IMR-90 (cell line): ENCODE measurements at regions not wholly inside any gene's neighbourhood (a gene's known extent, or its start where the extent isn't known, plus 50 kb on each side); places are given as distances from the start of the nearest gene placed in this dataset.
A peak's percentile ranks its signal among the peaks of the same experiment; 100 is the strongest.

Experiments
- ATAC-seq: fragments of 200-7000 bp; cut with Tn5 transposase; 2 replicates; pipeline ENCODE4 v1.9.1; 2020; ENCODE audit warnings: low read depth, mild to moderate bottlenecking, moderate library complexity
- BruUV-seq: library from RNA; stranded (reverse); fragments of 400-500 nt; replicated peaks from 2 replicates; lab custom pipeline; 2021; lab: Mats Ljungman, UMichigan
- CTCF ChIA-PET: fragments of 300-600 bp; formaldehyde crosslinking; extraction: SDS; loops from one replicate; lab custom pipeline; 2021; ENCODE audit warnings: antibody characterized with exemption; lab: Yijun Ruan, JAX
- POLR2A ChIA-PET: fragments of 300-600 bp; sonication (Branson Sonifier 250); formaldehyde crosslinking; loops from one replicate; lab custom pipeline; 2022; ENCODE audit warnings: antibody characterized with exemption; ENCODE audit not compliant: unreplicated experiment; lab: Charles Lee
- DNase-seq: peaks from one replicate; pipeline ENCODE4 v3.0.0; 2013
- H2AFZ ChIP-seq: replicated peaks from 2 replicates; pipeline ENCODE3; 2013; ENCODE audit warnings: low read length, mild to moderate bottlenecking; ENCODE audit not compliant: poor library complexity
- H2AK5ac ChIP-seq: 2 replicates; pipeline ENCODE4 v1.6.1; 2013; ENCODE audit warnings: low read depth, low read length, inconsistent platforms
- H2AK9ac ChIP-seq: replicated peaks from 2 replicates; pipeline ENCODE3; 2013; ENCODE audit warnings: mild to moderate bottlenecking, low read depth, low read length, moderate library complexity; ENCODE audit not compliant: poor library complexity
- H2BK120ac ChIP-seq: 2 replicates; pipeline ENCODE4 v1.6.1; 2013; ENCODE audit warnings: low read depth, low read length, inconsistent platforms
- H2BK15ac ChIP-seq: 3 replicates; pipeline ENCODE4 v1.6.1; 2013; ENCODE audit warnings: low read depth, low read length, inconsistent platforms
- H2BK20ac ChIP-seq: 2 replicates; pipeline ENCODE4 v1.6.1; 2013; ENCODE audit warnings: low read depth, mild to moderate bottlenecking, inconsistent platforms, low read length, moderate library complexity
- H2BK5ac ChIP-seq: 2 replicates; pipeline ENCODE4 v1.6.1; 2013; ENCODE audit warnings: mild to moderate bottlenecking, low read depth, low read length, inconsistent platforms; ENCODE audit not compliant: poor library complexity, severe bottlenecking
- H3K14ac ChIP-seq: replicated peaks from 2 replicates; pipeline ENCODE4 v1.6.1; 2013; ENCODE audit warnings: low read depth, low read length, inconsistent platforms
- H3K18ac ChIP-seq: 2 replicates; pipeline ENCODE4 v1.6.1; 2013; ENCODE audit warnings: low read depth, low read length, control low read depth
- H3K23ac ChIP-seq: 2 replicates; pipeline ENCODE4 v1.6.1; 2013; ENCODE audit warnings: low read depth, low read length, inconsistent platforms
- H3K27ac ChIP-seq: 2 replicates; pipeline ENCODE4 v1.5.1; 2013; ENCODE audit warnings: mild to moderate bottlenecking, control low read depth, low read length; ENCODE audit not compliant: insufficient read depth
- H3K27me3 ChIP-seq: 2 replicates; pipeline ENCODE4 v1.6.1; 2013; ENCODE audit warnings: low read length; ENCODE audit not compliant: control insufficient read depth, insufficient read depth
- H3K36me3 ChIP-seq: 2 replicates; pipeline ENCODE4 v1.6.1; 2013; ENCODE audit warnings: low read length, mixed read lengths; ENCODE audit not compliant: control insufficient read depth, insufficient read depth
- H3K4ac ChIP-seq: 2 replicates; pipeline ENCODE4 v1.6.1; 2013; ENCODE audit warnings: low read depth, low read length, inconsistent platforms
- H3K4me1 ChIP-seq: 2 replicates; pipeline ENCODE4 v1.6.1; 2013; ENCODE audit warnings: low read length, mixed read lengths; ENCODE audit not compliant: control insufficient read depth, insufficient read depth
- H3K4me2 ChIP-seq: 2 replicates; pipeline ENCODE4 v1.6.1; 2013; ENCODE audit warnings: low read depth, mild to moderate bottlenecking, control low read depth, low read length, moderate library complexity
- H3K4me3 ChIP-seq: 2 replicates; pipeline ENCODE4 v1.5.1; 2013; ENCODE audit warnings: low read depth, mild to moderate bottlenecking, control low read depth, low read length, moderate library complexity; ENCODE audit not compliant: insufficient read depth
- H3K56ac ChIP-seq: 2 replicates; pipeline ENCODE4 v1.6.1; 2013; ENCODE audit warnings: low read length, inconsistent platforms; ENCODE audit not compliant: insufficient read depth; ENCODE audit errors: extremely low read depth
- H3K79me1 ChIP-seq, 2 experiments: 2 replicates each; pipeline ENCODE4 v1.6.1; 2013; ENCODE audit warnings: low read length in 2 of 2, inconsistent platforms in 1 of 2, low read depth in 1 of 2
- H3K9ac ChIP-seq: 2 replicates; pipeline ENCODE4 v1.6.1; 2013; ENCODE audit warnings: low read depth, low read length, control low read depth
- H3K9me1 ChIP-seq: 2 replicates; pipeline ENCODE4 v1.6.1; 2013; ENCODE audit warnings: low read length, inconsistent platforms; ENCODE audit not compliant: insufficient read depth
- H3K9me3 ChIP-seq: 2 replicates; pipeline ENCODE4 v1.6.1; 2013; ENCODE audit warnings: low read length; ENCODE audit not compliant: control insufficient read depth, insufficient read depth
- H4K20me1 ChIP-seq: 2 replicates; pipeline ENCODE4 v1.6.1; 2013; ENCODE audit warnings: low read length, inconsistent platforms; ENCODE audit not compliant: insufficient read depth
- H4K5ac ChIP-seq: 2 replicates; pipeline ENCODE4 v1.6.1; 2013; ENCODE audit warnings: mild to moderate bottlenecking, low read depth, low read length, control low read depth
- H4K8ac ChIP-seq, 2 experiments: 2 replicates each; pipeline ENCODE4 v1.6.1; 2013; ENCODE audit warnings: low read depth in 2 of 2, low read length in 2 of 2, control low read depth in 1 of 2, inconsistent platforms in 1 of 2
- H4K91ac ChIP-seq: 2 replicates; pipeline ENCODE4 v1.6.1; 2013; ENCODE audit warnings: low read depth, low read length, inconsistent platforms; ENCODE audit not compliant: insufficient read depth
- BHLHE40 ChIP-seq: fragments of 150-350 bp; IDR thresholded peaks from 2 replicates; pipeline ENCODE4 v1.6.1; 2016; ENCODE audit warnings: mild to moderate bottlenecking, low read depth, low read length
- CEBPB ChIP-seq: IDR thresholded peaks from 2 replicates; pipeline ENCODE4 v1.6.1; 2012; ENCODE audit warnings: low read depth, low read length, improper control_type of control experiment
- CHD1 ChIP-seq: IDR thresholded peaks from 2 replicates; pipeline ENCODE4 v1.6.1; 2012; ENCODE audit warnings: low read depth, low read length, improper control_type of control experiment
- CTCF ChIP-seq: conservative IDR thresholded peaks from 2 replicates; pipeline ENCODE4 v1.5.1; 2012; ENCODE audit warnings: mild to moderate bottlenecking, low read depth, low read length, improper control_type of control experiment
- ELK1 ChIP-seq: fragments of 150-350 bp; IDR thresholded peaks from 2 replicates; pipeline ENCODE4 v1.6.1; 2016; ENCODE audit warnings: low read depth, mild to moderate bottlenecking, low read length, moderate library complexity, borderline replicate concordance
- FOS ChIP-seq: fragments of 150-350 bp; IDR thresholded peaks from 2 replicates; pipeline ENCODE4 v1.6.1; 2016; ENCODE audit warnings: low read depth, low read length
- MAFK ChIP-seq: IDR thresholded peaks from 2 replicates; pipeline ENCODE4 v1.6.1; 2012; ENCODE audit warnings: low read depth, low read length, improper control_type of control experiment
- MAZ ChIP-seq: IDR thresholded peaks from 2 replicates; pipeline ENCODE4 v1.6.1; 2012; ENCODE audit warnings: low read depth, mild to moderate bottlenecking, low read length, improper control_type of control experiment, moderate library complexity, borderline replicate concordance
- MXI1 ChIP-seq: IDR thresholded peaks from 2 replicates; pipeline ENCODE4 v1.6.1; 2012; ENCODE audit warnings: low read depth, mild to moderate bottlenecking, low read length, moderate library complexity, borderline replicate concordance
- NFE2L2 ChIP-seq: fragments of 150-350 bp; IDR thresholded peaks from 2 replicates; pipeline ENCODE4 v1.6.1; 2016; ENCODE audit warnings: low read depth, mild to moderate bottlenecking, low read length
- POLR2A ChIP-seq: IDR thresholded peaks from 2 replicates; pipeline ENCODE4 v1.6.1; 2012; ENCODE audit warnings: mild to moderate bottlenecking, low read depth, low read length
- RAD21 ChIP-seq: IDR thresholded peaks from 2 replicates; pipeline ENCODE4 v1.6.1; 2012; ENCODE audit warnings: low read length, improper control_type of control experiment
- RCOR1 ChIP-seq: IDR thresholded peaks from 2 replicates; pipeline ENCODE4 v1.6.1; 2012; ENCODE audit warnings: mild to moderate bottlenecking, low read length, improper control_type of control experiment; ENCODE audit not compliant: insufficient replicate concordance
- RFX5 ChIP-seq: IDR thresholded peaks from 2 replicates; pipeline ENCODE4 v1.8.0; 2012; ENCODE audit warnings: low read depth, mild to moderate bottlenecking, low read length, moderate library complexity
- SMC3 ChIP-seq: fragments of 150-350 bp; IDR thresholded peaks from 2 replicates; pipeline ENCODE4 v1.6.1; 2016; ENCODE audit warnings: low read depth, mild to moderate bottlenecking, antibody characterized with exemption, low read length, moderate library complexity
- USF2 ChIP-seq: fragments of 150-350 bp; IDR thresholded peaks from 2 replicates; pipeline ENCODE4 v1.6.1; 2017; ENCODE audit warnings: mild to moderate bottlenecking, antibody characterized with exemption, low read length, low read depth
- WGBS, 2 experiments: methylation state at CpG; one replicate each; pipeline versions ENCODE4 v1.1.5 to v1.1.7; 2013; ENCODE audit warnings: missing lambda C conversion rate in 2 of 2; ENCODE audit not compliant: insufficient read length in 1 of 2; ENCODE audit errors: extremely low coverage in 2 of 2; 5-methylcytosine and 5-hydroxymethylcytosine counted together
- dilution Hi-C: fragments of 300-500 bp; cut with HindIII; formaldehyde crosslinking; loops from one replicate; pipeline ENCODE4 v1.14.3; 2018; ENCODE audit warnings: low sequenced_read_pairs; ENCODE audit not compliant: unreplicated experiment
- in situ Hi-C: fragments of 300-500 bp; cut with MboI; formaldehyde crosslinking; loops from 3 replicates; pipeline ENCODE4 v1.14.3; 2019; ENCODE audit warnings: low sequenced_read_pairs, inconsistent platforms, mixed read lengths
- intact Hi-C: fragments of 100-400 bp; cut with micrococcal nuclease; formaldehyde crosslinking; loops from 2 replicates; pipeline ENCODE4 v1.10.0; 2022

GRCh38 chr12:87923361-87923760 lies 105.8 kb downstream of the C12orf50 start:
- TF ChIP-seq ELK1 (no peak), CTCF (no peak), SMC3 (no peak), CEBPB (no peak), RAD21 (no peak), MXI1 (no peak), MAFK (no peak), CHD1 (no peak), MAZ (no peak), FOS (no peak), POLR2A (no peak), RCOR1 (no peak), NFE2L2 (no peak), BHLHE40 (no peak), USF2 (no peak), RFX5 (no peak)
- Histone ChIP-seq H2AFZ (no peak overlapping the region), H3K4me1 (peaks cover 4% of the 10 kb centered on the region; the same call in 1 of the 2 replicates), H3K4ac (no peak overlapping the region), H3K9ac (no peak overlapping the region), H2BK5ac (no peak overlapping the region), H4K5ac (peak overlapping the region; percentile 45; the same call in 1 of the 2 replicates), H4K8ac (no peak overlapping the region), H3K79me1 (no peaks in the 10 kb centered on the region), H3K27ac (no peak overlapping the region), H2BK120ac (no peak overlapping the region), H3K4me3 (no peak overlapping the region), H2AK9ac (no peak overlapping the region), H2BK15ac (no peak overlapping the region), H3K27me3 (no peaks in the 10 kb centered on the region), H3K36me3 (no peaks in the 10 kb centered on the region), H3K14ac (0 out of 2 replicates have a peak overlapping the region, but pooled peaks have one; percentile 21), H4K20me1 (no peaks in the 10 kb centered on the region), H2AK5ac (no peak overlapping the region), H3K23ac (no peak overlapping the region), H3K4me2 (no peak overlapping the region), H3K56ac (no peak overlapping the region), H2BK20ac (no peak overlapping the region; the same call in 1 of the 2 replicates), H3K9me1 (no peaks in the 10 kb centered on the region), H3K9me3 (no peaks in the 10 kb centered on the region), H3K18ac (peak overlapping the region; percentile 36; the same call in 1 of the 2 replicates), H4K91ac (no peak overlapping the region)
- DNase-seq (no peak), ATAC-seq (no peak)
- intact Hi-C loops, result no loop called here
- CTCF ChIA-PET, result no interaction called here
- dilution Hi-C loops, result no loop called here
- POLR2A ChIA-PET, result no interaction called here
- in situ Hi-C loops, result no loop called here
- BruUV-seq, result no TSS peak
- no CpG with 5 or more reads among the region's 3 CpGs for WGBS, 2 experiments
